Retinal pigment epithelial cell (primary cell): ENCODE measurements at regions not wholly inside any gene's neighbourhood (a gene's known extent, or its start where the extent isn't known, plus 50 kb on each side); places are given as distances from the start of the nearest gene placed in this dataset.

Experiments used
- DNase-seq: peaks from one replicate; pipeline ENCODE4 v3.0.0-alpha.2; 2010; ENCODE audit warnings: low read depth
- H3K4me3 ChIP-seq: 2 replicates; pipeline ENCODE4 v1.5.1; 2011; ENCODE audit warnings: mild to moderate bottlenecking, low read length, control low read depth, moderate library complexity
- CTCF ChIP-seq: conservative IDR thresholded peaks from 2 replicates; pipeline ENCODE4 v1.5.1; 2011; ENCODE audit warnings: low read depth, low read length, control low read depth, inconsistent platforms

- no peak overlapping the region for H3K4me3 ChIP-seq
- no peak for DNase-seq
- TF ChIP-seq CTCF = no peak
Observed at GRCh38 chr10:121195524-121195910, 344.4 kb downstream of the WDR11 start.

GRCh38 chr10:121199081-121199480 lies 347.9 kb downstream of the WDR11 start:
- H3K4me3 ChIP-seq = no peak overlapping the region
- TF ChIP-seq CTCF = no peak
- no peak for DNase-seq

GRCh38 chr10:121205625-121206024 lies 354.5 kb downstream of the WDR11 start:
- TF ChIP-seq CTCF = no peak
- DNase-seq = no peak
- no peak overlapping the region for H3K4me3 ChIP-seq

- TF ChIP-seq CTCF = no peak
- no peak for DNase-seq
Observed at GRCh38 chr10:121211446-121211845, 360.3 kb downstream of the WDR11 start.

GRCh38 chr10:121213437-121213836 lies 362.3 kb downstream of the WDR11 start:
- DNase-seq = no peak
- no peak for TF ChIP-seq CTCF
- no peak overlapping the region for H3K4me3 ChIP-seq

More at GRCh38 chr10:121211446-121211845, 360.3 kb downstream of the WDR11 start:
- no peak overlapping the region for H3K4me3 ChIP-seq

- TF ChIP-seq CTCF = no peak
- H3K4me3 ChIP-seq = no peak overlapping the region
- no peak for DNase-seq
Observed at GRCh38 chr10:121216295-121216694, 365.1 kb downstream of the WDR11 start.

- TF ChIP-seq CTCF = no peak
- no peak overlapping the region for H3K4me3 ChIP-seq
- no peak for DNase-seq
Observed at GRCh38 chr10:121216721-121217181, 365.6 kb downstream of the WDR11 start.
